ENCODE measurements at regions not wholly inside any gene's neighbourhood (a gene's known extent, or its start where the extent isn't known, plus 50 kb on each side); places are given as distances from the start of the nearest gene placed in this dataset.

- TF ChIP-seq CTCF (IDR thresholded peaks at IDR 0.05 in 4 of 5, conservative IDR thresholded peaks at IDR 0.05 in 1 of 5): no peak
- TF ChIP-seq POLR2A (IDR thresholded peaks at IDR 0.05): no peak
Observed at GRCh38 chr2:238698072-238698352, 149.9 kb upstream of the TWIST2 start.
